Hepatocyte (in vitro differentiated cells): ENCODE measurements at regions not wholly inside any gene's neighbourhood (a gene's known extent, or its start where the extent isn't known, plus 50 kb on each side); places are given as distances from the start of the nearest gene placed in this dataset.

Source experiments
- EZH2 ChIP-seq: fragments of 200-600 bp; sonication (generic); IDR thresholded peaks from 2 replicates; pipeline ENCODE4 v1.6.1; 2016; ENCODE audit warnings: antibody characterized with exemption, mild to moderate bottlenecking, borderline replicate concordance
- EZH2phosphoT487 ChIP-seq: fragments of 200-600 bp; sonication (generic); IDR thresholded peaks from one replicate; pipeline ENCODE4 v1.6.1; 2018; ENCODE audit warnings: antibody characterized with exemption, mild to moderate bottlenecking, low read depth, moderate library complexity; ENCODE audit not compliant: unreplicated experiment, severe bottlenecking
- TF ChIP-seq, protein P1 (sequence below): fragments of 200-600 bp; sonication (generic); IDR thresholded peaks from 2 replicates; pipeline ENCODE4 v1.5.1; 2016; ENCODE audit warnings: antibody characterized with exemption, mild to moderate bottlenecking; ENCODE audit not compliant: poor library complexity

DNA sequence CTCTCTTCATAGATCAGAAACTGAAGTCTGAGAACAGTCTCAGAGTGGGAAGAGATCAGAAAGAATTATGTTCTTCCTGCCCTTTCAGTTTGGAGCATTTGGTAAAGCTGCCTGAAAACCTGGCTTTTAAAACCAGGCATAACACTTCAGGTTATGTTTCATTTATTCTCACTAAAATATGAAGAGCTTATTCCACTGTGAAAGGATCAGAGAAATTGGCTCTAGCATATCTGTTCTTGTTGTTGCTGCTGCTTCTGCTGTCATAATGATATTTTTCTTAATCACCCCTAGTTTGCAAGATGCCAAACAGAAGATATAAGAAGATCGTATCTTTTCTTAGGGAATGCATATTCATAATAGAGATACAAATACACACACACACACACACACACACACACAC is 476.9 kb downstream of the XIRP2 start:
- TF ChIP-seq, protein P1, sequence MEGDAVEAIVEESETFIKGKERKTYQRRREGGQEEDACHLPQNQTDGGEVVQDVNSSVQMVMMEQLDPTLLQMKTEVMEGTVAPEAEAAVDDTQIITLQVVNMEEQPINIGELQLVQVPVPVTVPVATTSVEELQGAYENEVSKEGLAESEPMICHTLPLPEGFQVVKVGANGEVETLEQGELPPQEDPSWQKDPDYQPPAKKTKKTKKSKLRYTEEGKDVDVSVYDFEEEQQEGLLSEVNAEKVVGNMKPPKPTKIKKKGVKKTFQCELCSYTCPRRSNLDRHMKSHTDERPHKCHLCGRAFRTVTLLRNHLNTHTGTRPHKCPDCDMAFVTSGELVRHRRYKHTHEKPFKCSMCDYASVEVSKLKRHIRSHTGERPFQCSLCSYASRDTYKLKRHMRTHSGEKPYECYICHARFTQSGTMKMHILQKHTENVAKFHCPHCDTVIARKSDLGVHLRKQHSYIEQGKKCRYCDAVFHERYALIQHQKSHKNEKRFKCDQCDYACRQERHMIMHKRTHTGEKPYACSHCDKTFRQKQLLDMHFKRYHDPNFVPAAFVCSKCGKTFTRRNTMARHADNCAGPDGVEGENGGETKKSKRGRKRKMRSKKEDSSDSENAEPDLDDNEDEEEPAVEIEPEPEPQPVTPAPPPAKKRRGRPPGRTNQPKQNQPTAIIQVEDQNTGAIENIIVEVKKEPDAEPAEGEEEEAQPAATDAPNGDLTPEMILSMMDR = no peak
- TF ChIP-seq EZH2 = no peak
- TF ChIP-seq EZH2phosphoT487 = no peak
